Testis (tissue), 2 donors: ENCODE measurements at regions not wholly inside any gene's neighbourhood (a gene's known extent, or its start where the extent isn't known, plus 50 kb on each side); places are given as distances from the start of the nearest gene placed in this dataset.

ENCODE experiments used
- POLR2A ChIP-seq: fragments of 450-650 bp; IDR thresholded peaks from one replicate; pipeline ENCODE4 v1.6.1; 2017; ENCODE audit warnings: antibody characterized with exemption, mild to moderate bottlenecking, moderate library complexity
- TF ChIP-seq, protein P1 (sequence below), 3 experiments: fragments of 450-650 bp in 2 of 3; fragments of 200-600 bp in 1 of 3; sonication (generic) in 1 of 3; IDR thresholded peaks; one replicate each; pipeline ENCODE4 v1.5.1; 2016 to 2019; ENCODE audit warnings: antibody characterized with exemption in 3 of 3, mild to moderate bottlenecking in 2 of 3, moderate library complexity in 1 of 3

- TF ChIP-seq, protein P1, sequence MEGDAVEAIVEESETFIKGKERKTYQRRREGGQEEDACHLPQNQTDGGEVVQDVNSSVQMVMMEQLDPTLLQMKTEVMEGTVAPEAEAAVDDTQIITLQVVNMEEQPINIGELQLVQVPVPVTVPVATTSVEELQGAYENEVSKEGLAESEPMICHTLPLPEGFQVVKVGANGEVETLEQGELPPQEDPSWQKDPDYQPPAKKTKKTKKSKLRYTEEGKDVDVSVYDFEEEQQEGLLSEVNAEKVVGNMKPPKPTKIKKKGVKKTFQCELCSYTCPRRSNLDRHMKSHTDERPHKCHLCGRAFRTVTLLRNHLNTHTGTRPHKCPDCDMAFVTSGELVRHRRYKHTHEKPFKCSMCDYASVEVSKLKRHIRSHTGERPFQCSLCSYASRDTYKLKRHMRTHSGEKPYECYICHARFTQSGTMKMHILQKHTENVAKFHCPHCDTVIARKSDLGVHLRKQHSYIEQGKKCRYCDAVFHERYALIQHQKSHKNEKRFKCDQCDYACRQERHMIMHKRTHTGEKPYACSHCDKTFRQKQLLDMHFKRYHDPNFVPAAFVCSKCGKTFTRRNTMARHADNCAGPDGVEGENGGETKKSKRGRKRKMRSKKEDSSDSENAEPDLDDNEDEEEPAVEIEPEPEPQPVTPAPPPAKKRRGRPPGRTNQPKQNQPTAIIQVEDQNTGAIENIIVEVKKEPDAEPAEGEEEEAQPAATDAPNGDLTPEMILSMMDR (IDR thresholded peaks at IDR 0.05), result no peak
- TF ChIP-seq POLR2A, result no peak
Observed at GRCh38 chr20:11604339-11604738, 313.4 kb upstream of the BTBD3 start.
